ENCODE measurements at regions not wholly inside any gene's neighbourhood (a gene's known extent, or its start where the extent isn't known, plus 50 kb on each side); places are given as distances from the start of the nearest gene placed in this dataset.

GRCh38 chr2:14064346-14064745 lies 568.2 kb upstream of the LRATD1 start:
- ChIA-PET CTCF (no interaction called here), POLR2A (no interaction called here)
- no peak for FAIRE-seq
- H3K9me1 ChIP-seq (replicated peaks; ENCODE audit: control insufficient read depth, extremely low read depth, insufficient read depth, low read length) = no peaks in the 10 kb centered on the region
- H3K4me1 ChIP-seq (ENCODE audit: control insufficient read depth, extremely low read depth, insufficient read depth, low read length) = no peaks in the 10 kb centered on the region
- H2AFZ ChIP-seq (ENCODE audit: low read depth, low read length) = no peak overlapping the region
- no peaks in the 10 kb centered on the region for H4K20me1 ChIP-seq (replicated peaks; ENCODE audit: control insufficient read depth, extremely low read depth, insufficient read depth, low read length)
- no peak overlapping the region for H3K9ac ChIP-seq (replicated peaks; ENCODE audit: extremely low read depth, insufficient read depth, low read length)
- no peaks in the 10 kb centered on the region for H3K79me2 ChIP-seq (ENCODE audit: control insufficient read depth, insufficient read depth, low read length)
- DNase-seq (ENCODE audit: low read depth, low spot score) = no peak
- intact Hi-C loops (cut with micrococcal nuclease) = no loop called here
- H3K4me3 ChIP-seq (replicated peaks in 1 of 3; ENCODE audit: insufficient read depth in 1 of 3, low read depth in 1 of 3, low read length in 3 of 3) = no peak overlapping the region
- no peaks in the 10 kb centered on the region for H3K9me3 ChIP-seq (replicated peaks; ENCODE audit: control insufficient read depth, insufficient read depth, low read length)
- dilution Hi-C loops (cut with MboI; ENCODE audit: extremely low pct_ligation_motif_present, low sequenced_read_pairs) = no loop called here
- no peaks in the 10 kb centered on the region for H3K36me3 ChIP-seq (ENCODE audit: control insufficient read depth in 2 of 2, extremely low read depth in 1 of 2, insufficient read depth in 2 of 2, low read length in 2 of 2)
- no TSS peak for BruUV-seq (replicated peaks)
- H3K27ac ChIP-seq (ENCODE audit: insufficient read depth, low read depth, low read length) = no peak overlapping the region
- H3K4me2 ChIP-seq (ENCODE audit: insufficient read depth, low read length) = no peak overlapping the region
- no peak for TF ChIP-seq MYC (IDR thresholded peaks at IDR 0.05; ENCODE audit: low read depth, low read length)
- no peak for TF ChIP-seq EZH2 (IDR thresholded peaks at IDR 0.05; ENCODE audit: borderline replicate concordance, low read depth, low read length, severe bottlenecking)
- no peak for TF ChIP-seq POLR2A (IDR thresholded peaks at IDR 0.05; ENCODE audit: low read depth, low read length)
- TF ChIP-seq GATA2 (IDR thresholded peaks at IDR 0.05; ENCODE audit: insufficient read depth, insufficient read length, low read depth, low read length) = no peak
- TF ChIP-seq, protein P1, sequence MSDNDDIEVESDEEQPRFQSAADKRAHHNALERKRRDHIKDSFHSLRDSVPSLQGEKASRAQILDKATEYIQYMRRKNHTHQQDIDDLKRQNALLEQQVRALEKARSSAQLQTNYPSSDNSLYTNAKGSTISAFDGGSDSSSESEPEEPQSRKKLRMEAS (IDR thresholded peaks at IDR 0.05; ENCODE audit: insufficient read depth, insufficient read length) = no peak
- TF ChIP-seq FOS (IDR thresholded peaks at IDR 0.05; ENCODE audit: borderline replicate concordance, insufficient read depth, low read length) = no peak
- TF ChIP-seq CTCF (IDR thresholded peaks at IDR 0.05; ENCODE audit: extremely low read depth in 1 of 2, insufficient read depth in 1 of 2, low read depth in 1 of 2, low read length in 2 of 2) = no peak
- no peak for TF ChIP-seq JUN (IDR thresholded peaks at IDR 0.05; ENCODE audit: borderline replicate concordance, insufficient read depth, insufficient read length, low read depth)
- no peak for TF ChIP-seq POLR2AphosphoS5 (IDR thresholded peaks at IDR 0.05; ENCODE audit: insufficient read depth, low read depth, low read length)
- no peaks in the 10 kb centered on the region for H3K27me3 ChIP-seq (ENCODE audit: control insufficient read depth in 2 of 2, insufficient read depth in 2 of 2, low read length in 2 of 2)

Data from endothelial cell of umbilical vein (primary cell).